ENCODE measurements at regions not wholly inside any gene's neighbourhood (a gene's known extent, or its start where the extent isn't known, plus 50 kb on each side); places are given as distances from the start of the nearest gene placed in this dataset.
A peak's percentile ranks its signal among the peaks of the same experiment; 100 is the strongest.
"Not testable (repeated sequence)": the region's sequence is repeated elsewhere in the genome, so short reads cannot be mapped to it uniquely, and the experiment has no call there.

DNA sequence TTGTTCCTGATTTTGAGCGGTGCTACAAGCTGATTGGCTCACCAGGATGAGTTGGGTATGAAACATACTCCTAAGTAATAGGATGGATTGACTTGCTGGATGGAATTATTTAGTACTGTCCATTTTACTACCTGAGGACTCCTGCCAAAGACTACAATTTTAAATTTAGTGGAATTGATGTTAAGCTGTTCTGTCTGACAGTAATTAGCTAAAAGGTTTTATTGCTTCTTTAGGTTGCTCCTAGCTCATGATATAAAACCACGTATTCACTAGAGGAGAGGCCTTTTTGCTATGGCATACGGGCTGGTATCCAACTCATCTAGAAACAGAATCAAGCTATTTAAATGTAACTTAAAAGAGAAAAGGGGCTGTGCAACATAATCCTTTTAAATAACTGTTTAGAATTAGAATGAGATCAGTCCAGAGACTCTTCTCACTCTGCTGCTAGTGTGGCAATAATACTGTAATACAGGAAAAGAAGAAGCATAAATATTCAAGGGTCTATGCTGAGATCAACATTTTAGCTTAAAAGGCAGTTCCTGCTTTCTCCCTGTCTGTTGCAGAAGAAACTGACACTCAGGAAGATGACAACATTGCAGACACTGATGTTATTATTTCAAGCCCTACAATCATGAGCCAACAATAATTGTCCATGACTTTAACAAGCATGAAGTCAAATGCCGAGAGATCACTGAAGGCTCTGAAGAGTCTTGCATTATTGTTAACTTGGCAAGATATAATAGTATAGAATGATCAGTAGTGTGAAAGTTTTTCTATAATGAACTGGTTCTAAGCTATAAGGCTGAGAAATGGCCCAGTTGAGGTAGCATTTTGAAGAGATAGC, 258.7 kb upstream of the ADGRL4 start:
- no peak for DNase-seq (ENCODE audit: low spot score)

DNA sequence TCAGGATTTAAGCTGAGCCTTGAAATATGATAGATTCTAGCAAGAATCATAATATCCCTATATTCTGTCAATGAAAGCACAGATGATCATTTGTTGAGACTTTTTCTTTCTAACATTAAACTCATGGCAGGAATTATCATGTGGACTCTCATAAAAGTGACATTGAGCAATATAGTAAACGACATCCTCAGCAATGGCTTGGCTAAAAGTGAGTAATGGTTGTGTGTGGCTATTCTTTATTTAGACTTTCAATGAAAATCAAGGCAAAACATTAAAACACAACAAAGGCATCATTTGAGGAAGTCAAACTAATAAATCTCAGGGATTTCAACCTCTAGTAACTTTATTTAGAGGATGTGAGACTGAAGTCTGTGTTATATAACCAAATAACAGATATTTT, 257.8 kb upstream of the ADGRL4 start:
- no peak for DNase-seq (ENCODE audit: low spot score)

DNA sequence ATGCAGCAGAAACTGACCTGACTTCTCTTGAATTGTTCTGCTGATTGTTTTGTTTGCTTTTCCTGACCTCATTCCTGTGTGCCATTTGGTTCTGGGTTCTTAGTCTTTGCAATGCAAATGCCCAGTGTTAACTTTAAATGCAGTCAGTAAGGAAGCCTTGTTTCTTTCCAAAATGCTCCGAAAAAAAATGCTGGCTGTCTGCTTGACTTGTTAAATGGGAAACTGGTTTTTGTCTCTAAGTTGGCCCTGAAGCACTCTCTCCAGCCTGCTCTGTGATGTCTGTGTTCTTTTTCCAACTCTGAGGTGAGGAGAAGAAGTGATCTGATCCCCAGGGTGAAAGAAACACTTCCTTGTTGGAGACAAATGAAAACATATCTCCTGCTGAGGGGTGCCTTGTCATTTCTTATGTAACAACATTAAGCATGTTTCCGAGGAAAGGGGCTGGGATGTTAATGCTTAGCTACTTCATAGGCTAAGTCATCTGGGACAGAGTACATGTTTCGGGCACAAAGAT, 256.3 kb upstream of the ADGRL4 start:
- DNase-seq (ENCODE audit: low spot score): peak; percentile 8

DNA sequence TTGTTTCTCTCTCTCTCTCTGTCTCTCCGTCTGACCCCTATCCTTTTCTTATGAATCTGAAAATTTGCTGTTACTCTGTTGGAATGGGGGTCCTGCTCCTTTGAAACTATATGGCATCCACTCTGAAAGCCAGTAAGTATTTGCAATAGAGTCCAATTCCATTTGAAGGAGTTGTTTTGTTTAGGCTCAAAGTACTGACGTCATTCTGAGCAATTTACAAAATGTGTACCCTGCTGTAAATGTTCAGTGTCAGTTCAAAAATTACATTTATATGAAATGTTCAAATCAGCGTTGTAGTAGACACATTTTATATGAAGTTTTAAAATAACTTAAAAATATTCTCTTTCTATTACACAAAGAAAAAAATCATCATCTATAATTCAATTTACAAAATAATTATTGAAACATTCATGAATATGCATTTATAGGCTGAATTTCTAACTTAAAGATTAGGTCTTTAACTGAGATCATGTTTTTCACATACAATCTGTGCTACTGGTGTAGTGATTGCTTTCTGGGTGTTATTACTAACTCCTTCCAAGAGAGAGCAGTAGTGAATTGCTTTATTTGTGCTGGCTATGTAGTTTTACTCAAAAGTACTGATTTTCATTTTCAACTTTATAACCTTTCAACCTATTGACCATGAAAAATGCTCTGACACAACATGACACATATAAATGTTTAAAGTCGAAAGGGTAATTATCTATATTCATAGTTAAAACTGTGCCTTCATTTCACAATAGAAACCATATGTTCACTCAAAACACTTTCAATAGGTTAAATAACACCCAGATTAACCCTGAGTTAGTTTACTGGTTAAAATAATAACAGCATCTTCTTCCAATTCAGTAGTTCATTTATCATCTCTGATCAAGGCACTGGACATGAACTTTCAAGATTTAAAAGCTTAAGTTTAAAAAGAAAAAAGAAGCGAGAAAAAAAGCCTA, 253.1 kb upstream of the ADGRL4 start:
- peak; percentile 29 for DNase-seq (ENCODE audit: low spot score)

DNA sequence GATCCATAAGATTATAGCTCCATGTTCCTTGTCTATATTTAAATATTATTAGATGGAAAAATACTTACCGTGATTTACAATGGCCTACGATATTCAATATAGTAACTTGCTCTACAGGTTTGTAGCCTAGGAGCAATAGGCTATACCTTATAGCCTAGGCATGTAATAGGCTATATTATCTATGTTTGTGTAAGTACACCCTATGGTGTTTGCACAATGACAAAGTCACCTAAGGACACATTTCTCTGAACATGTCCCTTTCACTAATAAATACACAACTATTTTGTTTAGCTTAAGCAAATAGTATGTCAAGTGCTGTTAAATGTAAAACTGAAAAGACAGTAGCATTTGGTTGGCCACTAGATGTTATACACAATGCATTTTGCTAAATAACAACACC, 248.9 kb upstream of the ADGRL4 start:
- DNase-seq (ENCODE audit: low spot score): no peak

DNA sequence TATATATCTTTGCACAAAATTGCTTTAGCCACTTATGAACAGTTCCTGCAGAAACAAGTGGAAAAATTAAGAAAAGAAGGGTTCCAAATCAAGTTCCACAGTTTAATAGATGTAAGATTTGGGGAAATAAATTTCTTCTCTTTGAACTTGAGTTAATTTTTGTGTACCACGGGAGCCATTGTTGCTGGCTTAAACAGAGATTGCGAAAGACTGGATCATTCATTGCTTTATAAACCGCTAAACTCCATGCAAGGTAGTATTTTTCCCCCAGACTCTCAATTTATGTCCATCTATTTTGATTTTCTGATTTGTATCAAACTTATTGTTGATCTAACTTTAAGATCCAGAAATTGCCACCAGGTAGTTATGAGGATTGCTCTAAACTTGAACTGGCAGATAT, 246.1 kb upstream of the ADGRL4 start:
- DNase-seq (ENCODE audit: low spot score): no peak

DNA sequence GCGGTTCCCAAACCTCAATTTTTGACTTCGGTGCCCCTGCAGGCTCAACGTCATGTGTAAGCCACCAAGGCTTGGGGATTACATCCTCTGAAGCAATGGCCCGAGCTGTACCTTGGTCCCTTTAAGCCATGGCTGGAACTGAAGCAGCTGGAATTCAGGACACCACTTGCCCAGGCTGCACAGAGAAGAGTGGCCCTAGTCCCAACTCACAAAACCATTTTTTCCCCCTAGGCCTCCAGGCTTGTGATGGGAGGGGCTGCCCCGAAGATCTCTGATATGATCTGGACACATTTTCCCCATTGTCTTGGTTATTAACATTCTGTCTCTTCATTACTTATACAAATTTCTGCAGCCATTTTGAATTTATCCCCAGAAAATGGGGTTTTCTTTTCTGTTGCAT, 233.3 kb upstream of the ADGRL4 start:
- DNase-seq (ENCODE audit: low spot score): no peak

DNA sequence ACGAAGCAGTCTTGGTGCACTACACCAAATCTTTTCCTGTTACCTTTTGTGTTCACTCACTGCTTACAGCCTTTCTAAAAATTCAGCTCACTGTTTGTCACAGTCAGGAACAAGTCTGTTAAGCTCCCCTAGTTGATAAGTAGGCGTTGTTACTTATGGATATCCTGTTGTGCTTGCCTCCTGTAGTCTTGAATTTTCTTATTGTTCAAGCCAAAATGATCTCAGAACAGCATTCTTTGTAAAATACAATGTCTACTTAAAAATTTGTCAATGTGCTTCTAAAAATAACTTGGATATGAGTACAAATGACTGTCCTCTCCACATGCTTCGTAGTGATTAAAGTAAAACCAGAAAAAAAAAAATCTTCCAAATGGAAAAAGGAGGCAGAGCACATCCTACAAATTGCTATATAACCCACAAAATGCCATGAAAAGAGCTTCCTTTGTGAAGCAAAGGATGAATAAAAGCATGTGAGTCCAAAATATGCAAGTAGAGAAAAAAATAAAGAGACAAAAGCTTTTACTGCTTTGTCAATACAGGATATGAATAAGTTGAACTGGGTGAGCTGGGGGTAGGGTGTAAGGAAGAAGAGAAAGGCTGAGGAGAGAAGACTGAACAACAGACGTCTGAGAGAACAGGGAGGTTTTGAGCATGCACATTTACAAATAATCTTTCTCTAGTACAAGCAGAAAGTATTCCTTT, 228.9 kb upstream of the ADGRL4 start:
- no peak for DNase-seq (ENCODE audit: low spot score)

DNA sequence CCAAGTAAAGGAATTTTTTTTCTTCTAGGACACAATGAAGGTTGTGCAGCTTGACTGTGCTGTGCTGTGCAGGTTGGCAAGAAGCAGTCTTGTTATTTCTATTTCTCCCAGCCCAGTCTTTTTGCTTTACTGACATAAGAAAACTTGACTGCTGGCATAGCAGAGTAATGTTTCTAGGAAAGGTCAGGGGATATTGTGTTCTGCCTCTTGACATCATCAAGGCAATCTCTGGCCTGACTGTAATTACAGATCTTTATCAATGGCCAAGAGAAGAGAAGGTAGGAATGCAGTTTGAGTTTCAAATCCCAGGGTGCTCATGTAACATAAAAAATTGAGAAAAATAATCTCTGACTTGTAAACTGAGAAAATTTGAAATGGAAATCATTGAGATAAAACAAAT, 226.3 kb upstream of the ADGRL4 start:
- DNase-seq (ENCODE audit: low spot score): no peak

DNA sequence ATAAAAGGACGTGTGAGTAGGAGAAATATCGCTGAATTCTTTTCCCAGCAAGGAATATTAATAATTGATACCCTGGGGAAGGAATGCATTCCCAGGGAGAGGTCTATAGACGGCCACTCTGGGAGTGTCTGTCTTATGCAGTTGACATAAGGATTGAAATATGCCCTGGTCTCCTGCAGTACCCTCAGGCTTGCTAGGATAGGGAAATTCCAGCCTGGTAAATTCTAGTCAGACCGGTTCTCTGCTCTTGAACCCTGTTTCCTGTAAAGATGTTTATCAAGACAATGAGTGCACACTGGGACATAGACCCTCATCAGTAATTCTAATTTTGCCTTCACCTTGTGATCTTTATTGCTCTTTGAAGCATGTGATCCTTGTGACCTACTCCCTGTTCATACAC, 224.2 kb upstream of the ADGRL4 start:
- not testable (repeated sequence) for DNase-seq (ENCODE audit: low spot score)

DNA sequence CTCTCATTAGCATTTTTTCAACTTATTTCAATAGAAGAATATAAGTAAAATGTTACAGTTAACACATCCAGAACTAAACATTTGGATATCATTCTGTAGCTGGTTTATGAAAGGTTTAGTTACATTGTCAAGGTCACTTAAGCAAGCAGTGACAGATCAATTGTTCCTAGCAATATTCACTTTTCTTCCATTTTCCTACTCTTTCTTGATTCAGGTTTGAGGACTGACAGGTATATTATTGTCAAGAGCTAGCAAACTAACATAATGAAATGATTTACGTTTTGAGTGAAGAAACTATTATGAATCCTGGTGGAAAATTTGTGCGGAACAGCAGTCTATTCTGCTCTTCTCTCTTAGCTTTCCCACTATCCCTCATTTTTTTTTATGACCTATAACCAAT, 220.4 kb upstream of the ADGRL4 start:
- no peak for DNase-seq (ENCODE audit: low spot score)

DNA sequence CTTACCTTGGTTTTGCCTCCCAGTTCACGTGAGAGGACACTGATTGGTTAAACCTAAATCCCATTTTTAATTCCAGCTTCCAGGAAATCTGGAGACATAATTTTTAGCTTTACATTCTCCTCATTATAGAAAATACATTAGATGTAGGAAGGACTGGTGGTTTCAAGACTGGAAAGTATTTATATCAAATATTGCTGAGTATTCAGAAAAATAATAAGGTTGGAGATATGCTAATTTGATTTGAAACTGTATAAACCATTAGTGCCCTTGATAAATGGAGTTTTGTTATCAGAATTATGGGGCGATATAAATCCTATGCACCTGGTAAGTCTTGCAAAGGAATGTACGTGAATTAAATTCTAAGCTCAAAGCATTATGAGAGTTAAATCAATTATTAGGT, 218.0 kb upstream of the ADGRL4 start:
- DNase-seq (ENCODE audit: low spot score): no peak

DNA sequence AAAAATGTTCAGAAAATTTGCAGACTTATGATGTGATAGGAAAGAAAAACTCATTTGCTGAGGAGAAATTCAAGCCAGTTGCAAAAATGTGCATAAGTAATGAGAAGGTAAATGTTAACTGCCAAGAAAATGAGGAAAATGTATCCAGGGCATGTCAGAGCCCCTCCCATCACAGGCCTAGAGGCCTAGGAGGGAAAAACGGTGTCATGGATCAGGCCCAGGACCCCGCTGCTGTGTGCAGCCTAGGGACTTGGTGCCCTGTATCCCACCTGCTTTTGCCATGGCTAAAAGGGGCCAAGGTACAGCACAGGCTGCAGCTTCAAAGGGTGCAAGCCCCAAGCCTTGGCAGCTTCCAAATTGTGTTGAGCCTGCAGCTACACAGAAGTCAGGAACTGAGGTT, 214.0 kb upstream of the ADGRL4 start:
- no peak for DNase-seq (ENCODE audit: low spot score)

DNA sequence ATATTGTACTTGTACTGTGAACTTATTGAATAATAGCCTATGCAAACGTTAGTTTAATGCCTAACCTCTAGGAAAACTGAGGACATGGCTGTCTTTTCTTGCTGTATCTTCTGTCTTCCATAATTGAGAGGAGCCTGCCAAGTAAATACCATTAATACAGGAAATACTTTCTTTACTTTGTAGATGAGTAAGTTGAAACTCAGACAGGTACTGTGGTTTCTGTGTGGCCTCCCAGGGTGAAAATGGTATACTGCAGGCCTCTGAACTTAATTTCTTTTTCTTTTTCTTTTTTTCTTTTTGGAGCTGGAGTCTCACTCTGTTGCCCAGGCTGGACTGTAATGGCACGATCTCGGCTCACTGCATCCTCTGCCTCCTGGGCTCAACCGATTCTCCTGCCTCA, 208.8 kb upstream of the ADGRL4 start:
- no peak for DNase-seq (ENCODE audit: low spot score)

DNA sequence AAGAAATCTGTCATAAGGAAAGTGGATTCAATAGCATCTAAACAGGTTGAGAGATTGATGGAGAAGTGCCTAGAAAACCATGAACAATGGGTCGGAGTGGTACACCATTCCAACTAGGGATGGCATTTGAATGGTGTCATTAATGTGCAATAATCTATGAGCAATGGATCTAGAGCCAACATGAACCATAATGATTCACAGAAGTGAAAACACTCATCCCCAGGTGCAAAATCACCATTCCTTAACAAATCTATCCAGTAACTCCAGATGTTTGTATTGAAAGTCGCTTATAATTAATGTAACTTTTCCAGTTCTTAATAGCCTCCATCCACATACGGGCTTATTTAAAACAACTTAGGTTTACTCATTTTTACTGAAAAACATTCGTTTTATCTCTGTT, 201.3 kb upstream of the ADGRL4 start:
- DNase-seq (ENCODE audit: low spot score): no peak

DNA sequence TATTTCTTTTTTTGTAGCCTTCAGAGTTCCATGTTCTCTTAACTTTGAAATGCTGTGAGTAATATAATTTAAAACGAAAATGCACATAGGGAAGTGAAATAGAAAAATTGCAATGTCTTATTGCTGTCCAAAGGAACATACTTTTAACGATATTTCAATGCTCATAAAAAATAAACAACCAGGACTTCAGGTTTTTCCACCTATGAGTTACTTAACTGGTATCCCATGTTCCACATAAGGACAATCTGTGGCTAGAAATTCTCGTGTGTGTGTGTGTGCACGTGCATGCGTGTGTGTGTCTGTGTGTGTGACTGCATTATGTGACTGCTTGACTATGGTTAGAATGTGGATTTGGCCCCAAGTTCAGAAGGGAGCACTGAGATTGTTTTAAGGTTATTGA, 200.8 kb upstream of the ADGRL4 start:
- DNase-seq (ENCODE audit: low spot score): no peak

DNA sequence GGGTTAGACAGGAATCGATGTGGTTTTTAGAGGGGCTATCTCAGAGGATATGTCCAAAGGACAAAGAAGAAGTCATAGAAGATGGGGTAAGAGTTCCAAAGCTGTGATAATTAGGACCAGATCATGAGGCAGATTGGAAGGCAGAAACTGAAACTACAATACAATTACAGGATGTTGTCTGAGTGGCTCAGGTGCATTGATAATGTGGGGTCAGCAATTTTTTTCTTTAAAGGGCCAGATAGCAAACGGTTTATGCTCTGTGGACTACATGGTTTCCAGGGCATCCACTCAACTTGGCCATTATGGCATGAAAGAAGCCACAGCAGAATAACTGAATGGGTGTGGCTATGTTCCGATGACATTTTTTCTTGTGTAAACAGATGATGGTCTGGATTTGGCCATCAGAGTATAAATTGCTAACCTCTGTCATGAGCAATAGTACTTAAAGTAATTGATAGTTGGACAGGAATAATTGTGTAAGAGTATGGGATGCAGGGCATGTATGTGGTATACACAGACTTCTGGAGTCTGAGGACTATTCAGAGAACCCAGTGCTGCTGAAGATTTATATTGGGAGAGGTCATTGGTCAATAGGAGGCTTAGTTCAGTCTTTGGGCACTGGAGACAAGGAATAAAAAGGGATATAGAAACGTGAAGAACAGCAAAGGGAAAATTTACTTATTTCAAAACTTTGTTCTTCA, 198.4 kb upstream of the ADGRL4 start:
- DNase-seq (ENCODE audit: low spot score): no peak

DNA sequence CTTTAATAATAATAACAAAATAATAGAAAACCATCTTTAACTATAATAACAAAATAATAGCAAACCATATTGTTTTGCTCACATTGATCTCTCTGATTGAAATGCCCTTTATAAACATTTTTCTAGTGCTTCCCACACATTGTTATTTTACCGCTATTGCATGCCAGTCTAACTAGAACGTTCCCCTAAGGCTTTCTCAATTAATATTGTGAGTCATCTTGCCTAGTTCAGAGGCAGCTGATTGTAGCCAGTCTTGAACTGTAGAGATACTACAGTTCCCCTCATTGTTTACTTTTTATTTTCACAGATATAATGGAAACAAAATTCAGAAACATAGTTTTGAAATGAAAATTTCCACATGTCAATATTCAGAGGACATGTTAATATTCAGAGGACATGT, 192.3 kb upstream of the ADGRL4 start:
- no peak for DNase-seq (ENCODE audit: low spot score)

DNA sequence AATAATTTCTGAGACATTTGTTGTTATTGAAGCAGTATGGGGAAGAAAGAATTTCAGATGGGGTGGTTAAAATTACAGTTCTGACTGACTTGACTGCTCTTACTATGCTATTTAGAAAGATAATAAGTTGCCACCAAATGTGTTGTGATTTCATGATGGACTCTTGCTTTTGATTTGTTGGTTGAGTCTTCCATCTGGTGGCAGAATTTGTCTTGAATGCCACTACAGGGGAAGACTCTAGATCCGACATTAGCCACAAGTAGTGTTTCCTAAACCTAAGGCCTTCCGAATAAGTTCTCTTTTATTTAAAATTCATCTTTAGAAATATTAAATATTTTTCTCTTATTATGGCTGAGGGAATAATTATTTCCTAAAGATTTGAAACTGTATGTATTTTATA, 190.9 kb upstream of the ADGRL4 start:
- peak; percentile 12 for DNase-seq (ENCODE audit: low spot score)

DNA sequence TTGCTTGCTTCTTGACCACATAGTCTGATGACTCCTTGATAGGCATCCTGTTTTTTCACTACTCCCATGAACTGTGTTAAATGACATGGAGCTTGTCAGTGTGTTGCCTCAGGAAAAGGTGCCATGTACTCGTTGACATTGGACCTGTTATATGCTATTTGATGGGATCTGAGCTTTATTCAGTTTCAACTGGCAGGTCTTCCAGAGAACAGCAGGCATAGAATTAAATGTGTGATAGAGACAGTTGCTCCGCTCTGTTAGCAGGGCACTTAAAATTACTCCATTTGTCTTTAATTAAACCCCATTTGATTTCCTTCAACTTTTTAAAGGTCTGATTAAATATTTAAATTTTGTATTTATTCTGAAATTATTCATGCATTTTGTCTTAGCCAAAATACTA, 189.7 kb upstream of the ADGRL4 start:
- DNase-seq (ENCODE audit: low spot score): no peak
